H9 (cell line): ENCODE measurements at regions not wholly inside any gene's neighbourhood (a gene's known extent, or its start where the extent isn't known, plus 50 kb on each side); places are given as distances from the start of the nearest gene placed in this dataset.

Source experiments
- DNase-seq: peaks from one replicate; pipeline ENCODE4 v3.0.0-alpha.2; 2017
- H2AFZ ChIP-seq: one replicate; pipeline ENCODE4 v1.6.1; 2013; ENCODE audit warnings: mild to moderate bottlenecking, low read length, control low read depth, moderate library complexity
- H2AK5ac ChIP-seq: 2 replicates; pipeline ENCODE4 v1.6.1; 2013; ENCODE audit warnings: low read length, control low read depth, mixed read lengths; ENCODE audit not compliant: insufficient read length
- H2BK120ac ChIP-seq: one replicate; pipeline ENCODE4 v1.6.1; 2013; ENCODE audit warnings: low read depth, mild to moderate bottlenecking, low read length, control low read depth, inconsistent platforms; ENCODE audit not compliant: poor library complexity, severe bottlenecking
- H2BK12ac ChIP-seq: 2 replicates; pipeline ENCODE4 v1.6.1; 2013; ENCODE audit warnings: low read length, control low read depth, mixed read lengths, low read depth; ENCODE audit not compliant: insufficient read length
- H2BK15ac ChIP-seq: 2 replicates; pipeline ENCODE4 v1.6.1; 2013; ENCODE audit warnings: low read depth, low read length, control low read depth
- H2BK20ac ChIP-seq: one replicate; pipeline ENCODE4 v1.6.1; 2013; ENCODE audit warnings: low read depth, mild to moderate bottlenecking, low read length, control low read depth, inconsistent platforms; ENCODE audit not compliant: poor library complexity, severe bottlenecking
- H2BK5ac ChIP-seq: 2 replicates; pipeline ENCODE4 v1.6.1; 2013; ENCODE audit warnings: low read length, control low read depth, mixed read lengths; ENCODE audit not compliant: insufficient read length
- H3K14ac ChIP-seq: 2 replicates; pipeline ENCODE4 v1.6.1; 2013; ENCODE audit warnings: low read length, control low read depth; ENCODE audit not compliant: insufficient read depth
- H3K18ac ChIP-seq: 2 replicates; pipeline ENCODE4 v1.6.1; 2013; ENCODE audit warnings: low read depth, mild to moderate bottlenecking, mixed read lengths, low read length, control low read depth; ENCODE audit not compliant: insufficient read length
- H3K23ac ChIP-seq: 2 replicates; pipeline ENCODE4 v1.6.1; 2013; ENCODE audit warnings: low read length, control low read depth, mixed read lengths, low read depth; ENCODE audit not compliant: insufficient read length
- H3K23me2 ChIP-seq: 2 replicates; pipeline ENCODE4 v1.6.1; 2013; ENCODE audit warnings: low read depth, mild to moderate bottlenecking, mixed read lengths, low read length, control low read depth; ENCODE audit not compliant: insufficient read length, poor library complexity, severe bottlenecking
- H3K27ac ChIP-seq: 2 replicates; pipeline ENCODE4 v1.5.1; 2013; ENCODE audit warnings: low read length, control low read depth, mixed read lengths, low read depth; ENCODE audit not compliant: insufficient read length
- H3K27me3 ChIP-seq: 2 replicates; pipeline ENCODE4 v1.6.1; 2013; ENCODE audit warnings: low read length, control low read depth, inconsistent platforms; ENCODE audit not compliant: insufficient read depth
- H3K4ac ChIP-seq: 2 replicates; pipeline ENCODE4 v1.6.1; 2013; ENCODE audit warnings: low read depth, mild to moderate bottlenecking, control low read depth, inconsistent platforms, low read length, moderate library complexity
- H3K4me1 ChIP-seq: 2 replicates; pipeline ENCODE4 v1.6.1; 2013; ENCODE audit warnings: low read length, control low read depth, inconsistent platforms; ENCODE audit not compliant: insufficient read depth
- H3K4me2 ChIP-seq: 2 replicates; pipeline ENCODE4 v1.6.1; 2013; ENCODE audit warnings: low read length, control low read depth, mixed read lengths; ENCODE audit not compliant: insufficient read length, insufficient read depth
- H3K56ac ChIP-seq: 2 replicates; pipeline ENCODE4 v1.6.1; 2013; ENCODE audit warnings: low read depth, mild to moderate bottlenecking, mixed read lengths, low read length, control low read depth; ENCODE audit not compliant: insufficient read length
- H3K79me1 ChIP-seq: 2 replicates; pipeline ENCODE4 v1.6.1; 2013; ENCODE audit warnings: low read depth, mild to moderate bottlenecking, moderate library complexity, low read length, control low read depth, inconsistent platforms; ENCODE audit not compliant: insufficient read depth, poor library complexity, severe bottlenecking
- H3K79me2 ChIP-seq: 2 replicates; pipeline ENCODE4 v1.6.1; 2013; ENCODE audit warnings: low read length, control low read depth, inconsistent platforms; ENCODE audit not compliant: insufficient read depth
- H3K9ac ChIP-seq: 2 replicates; pipeline ENCODE4 v1.6.1; 2013; ENCODE audit warnings: low read length, control low read depth, mixed read lengths; ENCODE audit not compliant: insufficient read length; ENCODE audit errors: extremely low read depth
- H3K9me3 ChIP-seq: one replicate; pipeline ENCODE4 v1.6.1; 2013; ENCODE audit warnings: low read depth, low read length, inconsistent platforms; ENCODE audit not compliant: control insufficient read depth
- H3T11ph ChIP-seq: one replicate; pipeline ENCODE4 v1.6.1; 2013; ENCODE audit warnings: mild to moderate bottlenecking, low read length, control low read depth, inconsistent platforms
- H4K20me1 ChIP-seq: one replicate; pipeline ENCODE4 v1.6.1; 2013; ENCODE audit not compliant: control insufficient read depth, insufficient read length, insufficient read depth
- H4K5ac ChIP-seq: 2 replicates; pipeline ENCODE4 v1.6.1; 2013; ENCODE audit warnings: low read depth, mild to moderate bottlenecking, mixed read lengths, low read length, control low read depth; ENCODE audit not compliant: insufficient read length
- H4K8ac ChIP-seq: replicated peaks from 2 replicates; pipeline ENCODE4 v1.6.1; 2013; ENCODE audit warnings: low read length, control low read depth, mixed read lengths, low read depth; ENCODE audit not compliant: insufficient read length
- H4K91ac ChIP-seq: 2 replicates; pipeline ENCODE4 v1.6.1; 2013; ENCODE audit warnings: low read depth, mild to moderate bottlenecking, moderate library complexity, mixed read lengths, low read length, control low read depth; ENCODE audit not compliant: insufficient read length
- H3K27ac Mint-ChIP-seq, 3 experiments: 2 replicates in 2 of 3; 3 replicates in 1 of 3; pipeline ENCODE4 v1.8.0; 2020 to 2021; ENCODE audit warnings: mixed read lengths in 3 of 3, mild to moderate bottlenecking in 1 of 3, moderate library complexity in 1 of 3
- H3K27me3 Mint-ChIP-seq: 2 replicates; pipeline ENCODE4 v1.8.0; 2021; ENCODE audit warnings: low read depth, mild to moderate bottlenecking, moderate library complexity, mixed read lengths
- H3K36me3 Mint-ChIP-seq, 3 experiments: 2 replicates in 2 of 3; 3 replicates in 1 of 3; pipeline ENCODE4 v1.8.0; 2020 to 2021; ENCODE audit warnings: low read depth in 3 of 3, mixed read lengths in 3 of 3; ENCODE audit not compliant: insufficient read depth in 1 of 3
- H3K4me1 Mint-ChIP-seq, 2 experiments: 2 replicates each; pipeline ENCODE4 v1.8.0; 2020; ENCODE audit warnings: mixed read lengths in 2 of 2
- H3K4me3 Mint-ChIP-seq, 2 experiments: 2 replicates in 1 of 2; 3 replicates in 1 of 2; pipeline ENCODE4 v1.8.0; 2020 to 2021; ENCODE audit warnings: mild to moderate bottlenecking in 2 of 2, mixed read lengths in 2 of 2, moderate library complexity in 1 of 2
- H3K9me3 Mint-ChIP-seq, 2 experiments: 2 replicates in 1 of 2; 3 replicates in 1 of 2; pipeline ENCODE4 v1.8.0; 2020; ENCODE audit warnings: mild to moderate bottlenecking in 2 of 2, mixed read lengths in 2 of 2, moderate library complexity in 1 of 2
- CTCF ChIP-seq: fragments of 200-600 bp; sonication (generic); conservative IDR thresholded peaks from 3 replicates; pipeline ENCODE4 v1.8.0; 2021; ENCODE audit warnings: antibody characterized with exemption, mild to moderate bottlenecking
- WGBS: extraction: QIAGEN DNeasy Blood & Tissue Kit; methylation state at CpG from one replicate; pipeline ENCODE4 v1.1.7; 2013; ENCODE audit warnings: missing lambda C conversion rate, low lambda C conversion rate, mixed read lengths; ENCODE audit not compliant: insufficient read length; ENCODE audit errors: extremely low coverage; 5-methylcytosine and 5-hydroxymethylcytosine counted together

DNA sequence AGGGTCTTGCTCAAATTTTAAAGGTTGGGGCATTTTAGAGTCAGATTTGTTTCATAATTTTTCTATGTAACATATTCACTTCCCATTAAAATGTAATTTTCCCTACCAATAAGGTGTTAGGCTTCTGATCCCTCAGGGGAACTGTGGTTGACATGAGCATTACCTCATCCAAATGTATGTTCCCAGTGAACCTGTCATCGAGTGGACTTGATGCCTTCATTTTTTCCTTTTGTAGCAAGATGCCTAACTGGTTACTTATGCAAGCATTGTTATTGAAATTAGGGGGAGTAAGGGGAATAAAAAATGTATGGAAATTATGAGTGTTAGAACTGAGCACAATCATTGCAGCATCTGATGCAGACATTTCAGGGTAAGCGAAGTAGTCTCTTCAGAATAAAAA lies 360.5 kb downstream of the BCKDHB start:
- Histone ChIP-seq H2BK12ac (no peak overlapping the region), H3K79me2 (no peaks in the 10 kb centered on the region)

More for the DNA sequence above, 360.5 kb downstream of the BCKDHB start:
- Mint-ChIP-seq H3K9me3 (no peaks in the 10 kb centered on the region), H3K4me3 (no peak overlapping the region), H3K27ac (no peak overlapping the region), H3K4me1 (peaks cover 11 to 14% of the 10 kb centered on the region in 2 experiments), H3K27me3 (no peaks in the 10 kb centered on the region), H3K36me3 (no peaks in the 10 kb centered on the region)
- Histone ChIP-seq H3K9ac (no peak overlapping the region), H2BK15ac (no peak overlapping the region), H3K27me3 (no peaks in the 10 kb centered on the region), H4K91ac (no peak overlapping the region), H2AK5ac (no peak overlapping the region), H3K4me2 (no peak overlapping the region), H3K4me1 (no peaks in the 10 kb centered on the region), H4K20me1 (no peaks in the 10 kb centered on the region), H3K56ac (no peak overlapping the region), H3K27ac (no peak overlapping the region), H3K9me3 (no peaks in the 10 kb centered on the region), H3K23me2 (no peaks in the 10 kb centered on the region), H3K4ac (no peak overlapping the region), H2BK5ac (no peak overlapping the region), H3T11ph (no peak overlapping the region), H4K8ac (no peak overlapping the region), H2BK120ac (no peak overlapping the region), H3K18ac (no peak overlapping the region), H4K5ac (no peak overlapping the region), H3K79me1 (no peaks in the 10 kb centered on the region), H3K14ac (no peak overlapping the region), H2BK20ac (no peak overlapping the region), H3K23ac (no peak overlapping the region), H2AFZ (no peak overlapping the region)
- DNase-seq, result no peak
- TF ChIP-seq CTCF, result no peak
- no CpG with 5 or more reads among the region's 2 CpGs for WGBS
